ENCODE measurements at regions not wholly inside any gene's neighbourhood (a gene's known extent, or its start where the extent isn't known, plus 50 kb on each side); places are given as distances from the start of the nearest gene placed in this dataset.

GRCh38 chr11:92873551-92873950 is 95.9 kb upstream of the MTNR1B start:
- Histone ChIP-seq H3K27ac (no peak overlapping the region), H3K9me3 (no peaks in the 10 kb centered on the region), H3K4me1 (peaks cover 0 to under 1% (median 0%) of the 10 kb centered on the region in 3 donors), H3K27me3 (no peaks in the 10 kb centered on the region), H3K36me3 (no peaks in the 10 kb centered on the region), H3K4me3 (no peak overlapping the region)
- no peak for DNase-seq
- no peak for TF ChIP-seq POLR2A (IDR thresholded peaks at IDR 0.05)
- TF ChIP-seq CTCF (IDR thresholded peaks at IDR 0.05): no peak
- intact Hi-C loops (cut with DNase I): no loop called here
- WGBS, 2 donors: 69 to 78% methylated on average over 2 of the region's 2 CpGs

GRCh38 chr11:92875473-92875872 is 94.0 kb upstream of the MTNR1B start:
- no peak for DNase-seq
- intact Hi-C loops (cut with DNase I): no loop called here
- H3K27me3 ChIP-seq: no peaks in the 10 kb centered on the region
- 77 to 86% methylated on average over 4 of the region's 4 CpGs for WGBS, 2 donors
- H3K4me1 ChIP-seq: no peaks in the 10 kb centered on the region
- H3K4me3 ChIP-seq: no peak overlapping the region
- H3K9me3 ChIP-seq: no peaks in the 10 kb centered on the region
- H3K27ac ChIP-seq: no peak overlapping the region
- TF ChIP-seq POLR2A (IDR thresholded peaks at IDR 0.05) (no peak), CTCF (IDR thresholded peaks at IDR 0.05) (no peak)
- no peaks in the 10 kb centered on the region for H3K36me3 ChIP-seq

- no peak overlapping the region for H3K4me3 ChIP-seq
- H3K9me3 ChIP-seq: no peaks in the 10 kb centered on the region
- H3K27me3 ChIP-seq: no peaks in the 10 kb centered on the region
- DNase-seq: no peak
- H3K27ac ChIP-seq: no peak overlapping the region
- WGBS, 2 donors: 58 to 64% methylated on average over 4 of the region's 4 CpGs
- no peak for TF ChIP-seq CTCF (IDR thresholded peaks at IDR 0.05)
- no peak for TF ChIP-seq POLR2A (IDR thresholded peaks at IDR 0.05)
- H3K36me3 ChIP-seq: no peaks in the 10 kb centered on the region
- H3K4me1 ChIP-seq: no peaks in the 10 kb centered on the region
- intact Hi-C loops (cut with DNase I): no loop called here
Measured at GRCh38 chr11:92879086-92879485, 90.4 kb upstream of the MTNR1B start.

GRCh38 chr11:92880381-92880780 is 89.1 kb upstream of the MTNR1B start:
- WGBS, 2 donors: 75 to 80% methylated on average over 1 to 3 of the region's 3 CpGs
- Histone ChIP-seq H3K4me1 (no peaks in the 10 kb centered on the region), H3K27me3 (no peaks in the 10 kb centered on the region), H3K36me3 (no peaks in the 10 kb centered on the region), H3K4me3 (no peak overlapping the region), H3K27ac (no peak overlapping the region), H3K9me3 (no peaks in the 10 kb centered on the region)
- intact Hi-C loops (cut with DNase I): no loop called here
- TF ChIP-seq POLR2A (IDR thresholded peaks at IDR 0.05): no peak
- no peak for TF ChIP-seq CTCF (IDR thresholded peaks at IDR 0.05)
- DNase-seq: no peak

- no peaks in the 10 kb centered on the region for H3K36me3 ChIP-seq
- no peak overlapping the region for H3K27ac ChIP-seq
- no peaks in the 10 kb centered on the region for H3K4me1 ChIP-seq
- no peaks in the 10 kb centered on the region for H3K27me3 ChIP-seq
- intact Hi-C loops (cut with DNase I): no loop called here
- WGBS, 2 donors: 85 to 92% methylated on average over 4 of the region's 4 CpGs
- no peak for DNase-seq
- no peak overlapping the region for H3K4me3 ChIP-seq
- no peaks in the 10 kb centered on the region for H3K9me3 ChIP-seq
- TF ChIP-seq POLR2A (IDR thresholded peaks at IDR 0.05) (no peak), CTCF (IDR thresholded peaks at IDR 0.05) (no peak)
Measured at GRCh38 chr11:92881940-92882450, 87.5 kb upstream of the MTNR1B start.

Data from esophagus squamous epithelium (tissue), 5 donors.